IMR-90 (cell line): ENCODE measurements at regions not wholly inside any gene's neighbourhood (a gene's known extent, or its start where the extent isn't known, plus 50 kb on each side); places are given as distances from the start of the nearest gene placed in this dataset.

Experiments
- ATAC-seq: fragments of 200-7000 bp; cut with Tn5 transposase; 2 replicates; pipeline ENCODE4 v1.9.1; 2020; ENCODE audit warnings: low read depth, mild to moderate bottlenecking, moderate library complexity
- BruUV-seq: library from RNA; stranded (reverse); fragments of 400-500 nt; replicated peaks from 2 replicates; lab custom pipeline; 2021; lab: Mats Ljungman, UMichigan
- CTCF ChIA-PET: fragments of 300-600 bp; formaldehyde crosslinking; extraction: SDS; loops from one replicate; lab custom pipeline; 2021; ENCODE audit warnings: antibody characterized with exemption; lab: Yijun Ruan, JAX
- POLR2A ChIA-PET: fragments of 300-600 bp; sonication (Branson Sonifier 250); formaldehyde crosslinking; loops from one replicate; lab custom pipeline; 2022; ENCODE audit warnings: antibody characterized with exemption; ENCODE audit not compliant: unreplicated experiment; lab: Charles Lee
- DNase-seq: peaks from one replicate; pipeline ENCODE4 v3.0.0; 2013
- H2AFZ ChIP-seq: replicated peaks from 2 replicates; pipeline ENCODE3; 2013; ENCODE audit warnings: low read length, mild to moderate bottlenecking; ENCODE audit not compliant: poor library complexity
- H2AK5ac ChIP-seq: 2 replicates; pipeline ENCODE4 v1.6.1; 2013; ENCODE audit warnings: low read depth, low read length, inconsistent platforms
- H2AK9ac ChIP-seq: replicated peaks from 2 replicates; pipeline ENCODE3; 2013; ENCODE audit warnings: mild to moderate bottlenecking, low read depth, low read length, moderate library complexity; ENCODE audit not compliant: poor library complexity
- H2BK120ac ChIP-seq: 2 replicates; pipeline ENCODE4 v1.6.1; 2013; ENCODE audit warnings: low read depth, low read length, inconsistent platforms
- H2BK15ac ChIP-seq: 3 replicates; pipeline ENCODE4 v1.6.1; 2013; ENCODE audit warnings: low read depth, low read length, inconsistent platforms
- H2BK20ac ChIP-seq: 2 replicates; pipeline ENCODE4 v1.6.1; 2013; ENCODE audit warnings: low read depth, mild to moderate bottlenecking, inconsistent platforms, low read length, moderate library complexity
- H2BK5ac ChIP-seq: 2 replicates; pipeline ENCODE4 v1.6.1; 2013; ENCODE audit warnings: mild to moderate bottlenecking, low read depth, low read length, inconsistent platforms; ENCODE audit not compliant: poor library complexity, severe bottlenecking
- H3K14ac ChIP-seq: replicated peaks from 2 replicates; pipeline ENCODE4 v1.6.1; 2013; ENCODE audit warnings: low read depth, low read length, inconsistent platforms
- H3K18ac ChIP-seq: 2 replicates; pipeline ENCODE4 v1.6.1; 2013; ENCODE audit warnings: low read depth, low read length, control low read depth
- H3K23ac ChIP-seq: 2 replicates; pipeline ENCODE4 v1.6.1; 2013; ENCODE audit warnings: low read depth, low read length, inconsistent platforms
- H3K27ac ChIP-seq: 2 replicates; pipeline ENCODE4 v1.5.1; 2013; ENCODE audit warnings: mild to moderate bottlenecking, control low read depth, low read length; ENCODE audit not compliant: insufficient read depth
- H3K27me3 ChIP-seq: 2 replicates; pipeline ENCODE4 v1.6.1; 2013; ENCODE audit warnings: low read length; ENCODE audit not compliant: control insufficient read depth, insufficient read depth
- H3K36me3 ChIP-seq: 2 replicates; pipeline ENCODE4 v1.6.1; 2013; ENCODE audit warnings: low read length, mixed read lengths; ENCODE audit not compliant: control insufficient read depth, insufficient read depth
- H3K4ac ChIP-seq: 2 replicates; pipeline ENCODE4 v1.6.1; 2013; ENCODE audit warnings: low read depth, low read length, inconsistent platforms
- H3K4me1 ChIP-seq: 2 replicates; pipeline ENCODE4 v1.6.1; 2013; ENCODE audit warnings: low read length, mixed read lengths; ENCODE audit not compliant: control insufficient read depth, insufficient read depth
- H3K4me2 ChIP-seq: 2 replicates; pipeline ENCODE4 v1.6.1; 2013; ENCODE audit warnings: low read depth, mild to moderate bottlenecking, control low read depth, low read length, moderate library complexity
- H3K4me3 ChIP-seq: 2 replicates; pipeline ENCODE4 v1.5.1; 2013; ENCODE audit warnings: low read depth, mild to moderate bottlenecking, control low read depth, low read length, moderate library complexity; ENCODE audit not compliant: insufficient read depth
- H3K56ac ChIP-seq: 2 replicates; pipeline ENCODE4 v1.6.1; 2013; ENCODE audit warnings: low read length, inconsistent platforms; ENCODE audit not compliant: insufficient read depth; ENCODE audit errors: extremely low read depth
- H3K79me1 ChIP-seq, 2 experiments: 2 replicates each; pipeline ENCODE4 v1.6.1; 2013; ENCODE audit warnings: low read length in 2 of 2, inconsistent platforms in 1 of 2, low read depth in 1 of 2
- H3K9ac ChIP-seq: 2 replicates; pipeline ENCODE4 v1.6.1; 2013; ENCODE audit warnings: low read depth, low read length, control low read depth
- H3K9me1 ChIP-seq: 2 replicates; pipeline ENCODE4 v1.6.1; 2013; ENCODE audit warnings: low read length, inconsistent platforms; ENCODE audit not compliant: insufficient read depth
- H3K9me3 ChIP-seq: 2 replicates; pipeline ENCODE4 v1.6.1; 2013; ENCODE audit warnings: low read length; ENCODE audit not compliant: control insufficient read depth, insufficient read depth
- H4K20me1 ChIP-seq: 2 replicates; pipeline ENCODE4 v1.6.1; 2013; ENCODE audit warnings: low read length, inconsistent platforms; ENCODE audit not compliant: insufficient read depth
- H4K5ac ChIP-seq: 2 replicates; pipeline ENCODE4 v1.6.1; 2013; ENCODE audit warnings: mild to moderate bottlenecking, low read depth, low read length, control low read depth
- H4K8ac ChIP-seq, 2 experiments: 2 replicates each; pipeline ENCODE4 v1.6.1; 2013; ENCODE audit warnings: low read depth in 2 of 2, low read length in 2 of 2, control low read depth in 1 of 2, inconsistent platforms in 1 of 2
- H4K91ac ChIP-seq: 2 replicates; pipeline ENCODE4 v1.6.1; 2013; ENCODE audit warnings: low read depth, low read length, inconsistent platforms; ENCODE audit not compliant: insufficient read depth
- BHLHE40 ChIP-seq: fragments of 150-350 bp; IDR thresholded peaks from 2 replicates; pipeline ENCODE4 v1.6.1; 2016; ENCODE audit warnings: mild to moderate bottlenecking, low read depth, low read length
- CEBPB ChIP-seq: IDR thresholded peaks from 2 replicates; pipeline ENCODE4 v1.6.1; 2012; ENCODE audit warnings: low read depth, low read length, improper control_type of control experiment
- CHD1 ChIP-seq: IDR thresholded peaks from 2 replicates; pipeline ENCODE4 v1.6.1; 2012; ENCODE audit warnings: low read depth, low read length, improper control_type of control experiment
- CTCF ChIP-seq: conservative IDR thresholded peaks from 2 replicates; pipeline ENCODE4 v1.5.1; 2012; ENCODE audit warnings: mild to moderate bottlenecking, low read depth, low read length, improper control_type of control experiment
- ELK1 ChIP-seq: fragments of 150-350 bp; IDR thresholded peaks from 2 replicates; pipeline ENCODE4 v1.6.1; 2016; ENCODE audit warnings: low read depth, mild to moderate bottlenecking, low read length, moderate library complexity, borderline replicate concordance
- FOS ChIP-seq: fragments of 150-350 bp; IDR thresholded peaks from 2 replicates; pipeline ENCODE4 v1.6.1; 2016; ENCODE audit warnings: low read depth, low read length
- MAFK ChIP-seq: IDR thresholded peaks from 2 replicates; pipeline ENCODE4 v1.6.1; 2012; ENCODE audit warnings: low read depth, low read length, improper control_type of control experiment
- MAZ ChIP-seq: IDR thresholded peaks from 2 replicates; pipeline ENCODE4 v1.6.1; 2012; ENCODE audit warnings: low read depth, mild to moderate bottlenecking, low read length, improper control_type of control experiment, moderate library complexity, borderline replicate concordance
- MXI1 ChIP-seq: IDR thresholded peaks from 2 replicates; pipeline ENCODE4 v1.6.1; 2012; ENCODE audit warnings: low read depth, mild to moderate bottlenecking, low read length, moderate library complexity, borderline replicate concordance
- NFE2L2 ChIP-seq: fragments of 150-350 bp; IDR thresholded peaks from 2 replicates; pipeline ENCODE4 v1.6.1; 2016; ENCODE audit warnings: low read depth, mild to moderate bottlenecking, low read length
- POLR2A ChIP-seq: IDR thresholded peaks from 2 replicates; pipeline ENCODE4 v1.6.1; 2012; ENCODE audit warnings: mild to moderate bottlenecking, low read depth, low read length
- RAD21 ChIP-seq: IDR thresholded peaks from 2 replicates; pipeline ENCODE4 v1.6.1; 2012; ENCODE audit warnings: low read length, improper control_type of control experiment
- RCOR1 ChIP-seq: IDR thresholded peaks from 2 replicates; pipeline ENCODE4 v1.6.1; 2012; ENCODE audit warnings: mild to moderate bottlenecking, low read length, improper control_type of control experiment; ENCODE audit not compliant: insufficient replicate concordance
- RFX5 ChIP-seq: IDR thresholded peaks from 2 replicates; pipeline ENCODE4 v1.8.0; 2012; ENCODE audit warnings: low read depth, mild to moderate bottlenecking, low read length, moderate library complexity
- SMC3 ChIP-seq: fragments of 150-350 bp; IDR thresholded peaks from 2 replicates; pipeline ENCODE4 v1.6.1; 2016; ENCODE audit warnings: low read depth, mild to moderate bottlenecking, antibody characterized with exemption, low read length, moderate library complexity
- WGBS, 2 experiments: methylation state at CpG; one replicate each; pipeline versions ENCODE4 v1.1.5 to v1.1.7; 2013; ENCODE audit warnings: missing lambda C conversion rate in 2 of 2; ENCODE audit not compliant: insufficient read length in 1 of 2; ENCODE audit errors: extremely low coverage in 2 of 2; 5-methylcytosine and 5-hydroxymethylcytosine counted together
- dilution Hi-C: fragments of 300-500 bp; cut with HindIII; formaldehyde crosslinking; loops from one replicate; pipeline ENCODE4 v1.14.3; 2018; ENCODE audit warnings: low sequenced_read_pairs; ENCODE audit not compliant: unreplicated experiment
- in situ Hi-C: fragments of 300-500 bp; cut with MboI; formaldehyde crosslinking; loops from 3 replicates; pipeline ENCODE4 v1.14.3; 2019; ENCODE audit warnings: low sequenced_read_pairs, inconsistent platforms, mixed read lengths
- intact Hi-C: fragments of 100-400 bp; cut with micrococcal nuclease; formaldehyde crosslinking; loops from 2 replicates; pipeline ENCODE4 v1.10.0; 2022
- TF ChIP-seq, protein P1 (sequence below): fragments of 150-350 bp; IDR thresholded peaks from 2 replicates; pipeline ENCODE4 v1.6.1; 2017; ENCODE audit warnings: mild to moderate bottlenecking, antibody characterized with exemption, low read length, low read depth

- DNase-seq (no peak), ATAC-seq (no peak)
- H4K91ac ChIP-seq: no peak overlapping the region
- H2AK5ac ChIP-seq: no peak overlapping the region
- H2BK5ac ChIP-seq: no peak overlapping the region
- no peaks in the 10 kb centered on the region for H4K20me1 ChIP-seq
- no TSS peak for BruUV-seq
- intact Hi-C loops (no loop called here), dilution Hi-C loops (no loop called here), in situ Hi-C loops (no loop called here)
- H3K27ac ChIP-seq: no peak overlapping the region
- H2BK15ac ChIP-seq: no peak overlapping the region
- no peak overlapping the region for H3K18ac ChIP-seq
- H2AK9ac ChIP-seq: no peak overlapping the region
- H3K23ac ChIP-seq: no peak overlapping the region
- H2BK120ac ChIP-seq: no peak overlapping the region
- H3K4me3 ChIP-seq: no peak overlapping the region
- ChIA-PET CTCF (no interaction called here), POLR2A (no interaction called here)
- no peak overlapping the region for H4K5ac ChIP-seq
- H4K8ac ChIP-seq: no peak overlapping the region
- no peaks in the 10 kb centered on the region for H3K27me3 ChIP-seq
- H3K9me3 ChIP-seq: no peaks in the 10 kb centered on the region
- no peak overlapping the region for H3K9ac ChIP-seq
- no peak overlapping the region for H3K4me2 ChIP-seq
- H2AFZ ChIP-seq: no peak overlapping the region
- no peaks in the 10 kb centered on the region for H3K9me1 ChIP-seq
- TF ChIP-seq BHLHE40 (no peak), RCOR1 (no peak), MAZ (no peak), MAFK (no peak), CHD1 (no peak), RFX5 (no peak), MXI1 (no peak), SMC3 (no peak), POLR2A (no peak), NFE2L2 (no peak), ELK1 (no peak), CTCF (no peak), RAD21 (no peak), CEBPB (no peak), FOS (no peak)
- TF ChIP-seq, protein P1, sequence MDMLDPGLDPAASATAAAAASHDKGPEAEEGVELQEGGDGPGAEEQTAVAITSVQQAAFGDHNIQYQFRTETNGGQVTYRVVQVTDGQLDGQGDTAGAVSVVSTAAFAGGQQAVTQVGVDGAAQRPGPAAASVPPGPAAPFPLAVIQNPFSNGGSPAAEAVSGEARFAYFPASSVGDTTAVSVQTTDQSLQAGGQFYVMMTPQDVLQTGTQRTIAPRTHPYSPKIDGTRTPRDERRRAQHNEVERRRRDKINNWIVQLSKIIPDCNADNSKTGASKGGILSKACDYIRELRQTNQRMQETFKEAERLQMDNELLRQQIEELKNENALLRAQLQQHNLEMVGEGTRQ: no peak
- WGBS, 2 experiments: 64% methylated on average over 2 of the region's 16 CpGs; no CpG with 5 or more reads in 1 of the 2 experiments
- H3K4me1 ChIP-seq: no peaks in the 10 kb centered on the region
- H3K79me1 ChIP-seq: no peaks in the 10 kb centered on the region
- H3K4ac ChIP-seq: no peak overlapping the region
- no peak overlapping the region for H3K14ac ChIP-seq
- H3K36me3 ChIP-seq: no peaks in the 10 kb centered on the region
- H2BK20ac ChIP-seq: no peak overlapping the region
- H3K56ac ChIP-seq: no peak overlapping the region
These were observed 121.3 kb upstream of the HABP2 start for GRCh38 chr10:113431398-113432160.
